Fibroblast of peridontal ligament (primary cell): ENCODE measurements at regions not wholly inside any gene's neighbourhood (a gene's known extent, or its start where the extent isn't known, plus 50 kb on each side); places are given as distances from the start of the nearest gene placed in this dataset.

Experiments used
- DNase-seq: peaks from one replicate; pipeline ENCODE4 v3.0.0-alpha.2; 2010; ENCODE audit errors: extremely low read depth

DNA sequence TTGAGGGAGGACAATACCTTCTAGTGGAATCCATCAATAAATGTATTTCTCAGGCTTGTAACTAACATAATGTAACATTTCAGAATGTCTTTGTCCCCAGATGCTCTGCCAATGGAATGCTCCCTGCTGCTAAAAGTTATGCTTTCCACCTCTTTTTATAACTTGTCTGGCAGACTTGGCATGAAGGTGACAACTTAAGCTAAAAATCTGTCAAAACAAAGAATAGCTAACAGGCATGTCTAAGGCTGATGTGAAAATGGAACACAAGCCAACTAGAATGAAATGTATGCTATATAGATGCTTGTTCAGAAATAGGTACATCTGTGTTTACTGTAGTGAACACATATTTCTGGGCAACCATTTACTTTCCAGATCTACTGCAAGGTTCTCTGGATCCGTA lies 467.9 kb downstream of the MRPL39 start:
- DNase-seq: no peak

DNA sequence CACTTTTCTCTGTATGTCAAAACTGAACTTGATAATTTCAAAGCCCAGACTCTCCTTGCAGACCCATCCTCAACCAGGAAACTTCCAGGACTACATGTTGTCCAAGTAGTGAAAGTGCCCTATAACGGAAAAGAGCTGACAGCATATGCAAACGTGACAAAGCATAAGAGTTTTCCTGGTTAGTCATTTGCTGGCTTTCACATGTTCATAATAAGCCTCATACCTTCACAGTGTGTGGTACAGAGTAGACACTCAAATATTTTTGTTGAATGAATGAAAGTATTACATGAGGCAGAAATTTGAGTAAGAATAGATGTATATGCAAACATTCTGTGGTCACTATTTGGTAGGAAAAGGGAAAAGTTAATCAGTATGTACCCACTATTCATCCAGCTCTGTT lies 473.3 kb downstream of the MRPL39 start:
- no peak for DNase-seq

DNA sequence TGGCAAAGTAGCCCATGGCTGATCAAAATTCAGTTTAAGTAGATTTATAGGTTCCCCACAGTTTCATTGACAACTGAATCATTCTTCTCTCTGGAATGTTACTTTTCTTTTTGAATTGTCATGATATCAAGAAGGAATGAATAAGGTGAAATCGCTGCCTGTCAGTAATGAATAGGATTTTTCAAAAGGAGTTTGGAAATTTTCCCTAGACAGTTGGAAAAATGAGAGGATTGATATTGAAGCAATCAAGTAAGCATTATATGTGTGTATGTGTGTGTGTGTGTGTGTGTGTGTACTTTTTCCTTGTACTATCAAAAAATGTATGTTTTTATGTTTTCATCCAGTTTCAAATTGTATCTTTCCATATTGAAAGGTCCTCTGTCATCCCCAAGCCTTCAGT lies 479.5 kb downstream of the MRPL39 start:
- no peak for DNase-seq

DNA sequence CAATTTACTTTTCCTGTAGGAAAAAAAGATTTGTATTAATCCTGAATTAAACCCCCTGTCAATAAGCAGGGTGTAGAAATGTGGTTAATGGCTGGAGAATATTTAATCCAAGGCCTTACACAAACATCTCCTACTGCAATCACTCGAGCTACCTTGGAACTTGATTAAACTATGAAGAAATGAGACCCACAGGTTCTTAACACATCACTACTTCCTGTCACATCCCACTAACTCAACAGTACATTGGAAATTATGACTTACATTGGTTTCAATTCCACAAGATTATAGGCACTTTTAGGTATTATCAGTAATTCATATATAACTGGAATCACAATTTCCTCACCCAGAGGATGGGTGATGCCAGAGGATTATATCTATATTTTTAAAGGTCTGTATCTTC lies 480.3 kb downstream of the MRPL39 start:
- no peak for DNase-seq

DNA sequence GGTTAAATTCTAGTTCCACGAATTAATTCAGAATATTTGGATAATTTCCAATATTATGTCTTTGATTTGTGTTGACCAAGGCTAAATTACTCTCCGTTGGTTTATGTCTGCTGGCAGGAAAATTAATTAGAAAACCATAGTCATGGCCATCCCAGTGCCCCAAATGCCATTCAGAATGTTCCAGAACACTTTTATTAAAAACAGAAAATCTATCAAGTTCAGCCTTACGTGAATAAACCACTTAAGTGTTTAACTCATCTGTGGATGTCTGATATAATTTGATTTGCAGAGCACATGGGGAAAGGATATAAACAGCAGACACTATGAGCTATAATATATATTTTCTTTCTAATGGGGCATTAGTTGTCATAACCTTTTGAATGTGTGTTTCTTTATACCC lies 480.7 kb downstream of the MRPL39 start:
- DNase-seq: no peak

DNA sequence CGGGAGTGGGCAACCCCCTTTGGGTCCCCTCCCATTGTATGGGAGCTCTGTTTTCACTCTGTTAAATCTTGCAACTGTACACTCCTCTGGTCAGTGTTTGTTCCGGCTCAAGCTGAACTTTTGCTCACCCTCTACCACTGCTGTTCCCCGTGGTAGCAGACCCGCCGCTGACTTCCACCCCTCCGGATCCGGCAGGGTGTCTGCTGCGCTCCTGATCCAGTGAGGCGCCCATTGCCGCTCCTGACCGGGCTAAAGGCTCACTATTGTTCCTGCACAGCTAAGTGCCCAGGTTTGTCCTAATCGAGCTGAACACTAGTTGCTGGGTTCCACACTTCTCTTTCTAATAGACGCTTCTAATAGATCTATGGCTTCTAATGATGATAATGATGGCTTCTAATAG lies 488.6 kb downstream of the MRPL39 start:
- DNase-seq: no peak

DNA sequence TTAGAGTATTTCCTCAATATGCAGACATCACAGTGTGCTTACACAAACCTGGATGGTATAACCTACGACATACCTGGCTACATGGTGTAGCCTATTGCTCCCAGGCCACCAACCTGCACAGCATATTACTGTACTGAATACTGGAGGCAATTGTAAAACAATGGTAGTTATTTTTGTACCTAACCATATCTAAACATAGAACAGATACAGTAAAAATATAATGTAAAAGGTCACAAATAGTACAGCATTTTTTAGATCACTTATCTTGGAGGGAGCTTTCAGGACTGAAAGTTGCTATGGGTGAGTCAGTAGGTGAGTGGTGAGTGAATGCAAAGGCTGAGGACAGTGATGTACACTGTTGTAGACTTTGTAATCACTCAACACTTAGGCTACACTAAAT lies 492.3 kb downstream of the MRPL39 start:
- DNase-seq: no peak

GRCh38 chr21:25107708-25108107 lies 499.6 kb downstream of the MRPL39 start:
- peak; percentile 58 for DNase-seq

DNA sequence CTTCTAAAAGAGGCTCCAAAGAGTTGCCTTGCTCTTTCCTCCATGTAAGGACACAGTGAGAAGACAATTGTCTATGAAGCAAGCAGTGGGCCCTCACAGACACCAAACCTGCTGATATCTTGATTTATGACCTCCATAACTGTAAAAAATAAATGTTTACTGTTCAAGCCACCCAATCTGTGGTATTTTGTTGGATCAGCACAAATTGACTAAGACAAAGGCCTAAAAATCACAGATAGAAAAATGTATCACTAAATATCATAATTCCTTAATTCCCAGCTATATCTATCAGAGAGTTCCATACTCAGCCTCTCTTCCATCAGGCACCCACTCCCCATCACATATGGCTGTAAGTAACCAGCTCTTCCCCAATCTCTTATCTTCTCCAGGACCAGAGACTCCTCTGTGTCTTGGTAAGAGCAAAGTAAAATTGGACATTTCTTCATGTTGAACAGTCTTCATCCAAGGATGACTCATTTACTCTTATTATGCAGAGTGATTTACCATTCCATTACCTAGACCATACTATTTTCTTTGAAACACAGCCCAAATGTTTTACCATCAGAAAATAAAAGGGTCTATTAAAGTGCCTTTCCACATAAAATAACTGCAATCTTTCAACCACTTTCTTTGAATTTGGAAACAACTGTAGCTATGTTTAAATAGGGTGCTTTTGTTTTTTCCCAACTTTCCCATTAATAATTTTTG lies 503.6 kb downstream of the MRPL39 start:
- no peak for DNase-seq

DNA sequence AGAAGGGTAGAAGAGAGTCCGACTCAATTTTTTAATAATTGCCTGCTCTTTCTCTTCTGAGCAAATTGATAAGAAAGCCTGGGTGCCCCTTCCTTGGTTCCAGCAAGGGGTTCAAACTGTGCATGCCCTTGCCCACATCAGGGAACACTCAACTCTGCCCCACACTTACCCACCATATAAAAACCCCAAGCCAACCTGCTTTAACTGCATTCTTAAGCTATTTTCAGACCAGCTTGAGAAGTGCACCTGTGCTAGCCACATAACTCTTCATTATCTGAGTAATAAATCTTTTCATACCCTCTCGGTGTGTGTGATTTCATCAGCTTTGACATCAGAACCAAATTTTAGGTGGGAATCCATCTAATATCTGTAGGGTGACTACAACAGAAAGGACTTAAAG lies 509.6 kb downstream of the MRPL39 start:
- no peak for DNase-seq

DNA sequence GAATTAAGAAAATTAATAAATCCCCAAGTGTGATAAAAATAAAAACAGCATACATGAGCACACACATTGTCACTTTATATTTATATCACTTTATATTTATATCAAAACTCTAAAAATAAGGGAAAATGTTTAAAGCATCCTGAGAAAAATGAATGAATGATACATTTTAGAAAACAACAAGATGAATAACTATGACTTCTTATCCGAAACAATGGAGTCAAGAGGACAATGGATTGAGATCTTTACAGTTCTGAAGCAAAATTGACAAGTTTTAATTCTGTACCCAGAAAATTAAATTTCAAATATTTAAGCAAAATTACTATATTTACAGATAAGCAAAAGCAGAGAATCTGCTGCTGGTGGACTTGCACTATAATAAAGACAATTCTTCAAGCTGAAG lies 512.6 kb downstream of the MRPL39 start:
- no peak for DNase-seq

GRCh38 chr21:25092441-25093011 lies 514.8 kb downstream of the MRPL39 start:
- no peak for DNase-seq

DNA sequence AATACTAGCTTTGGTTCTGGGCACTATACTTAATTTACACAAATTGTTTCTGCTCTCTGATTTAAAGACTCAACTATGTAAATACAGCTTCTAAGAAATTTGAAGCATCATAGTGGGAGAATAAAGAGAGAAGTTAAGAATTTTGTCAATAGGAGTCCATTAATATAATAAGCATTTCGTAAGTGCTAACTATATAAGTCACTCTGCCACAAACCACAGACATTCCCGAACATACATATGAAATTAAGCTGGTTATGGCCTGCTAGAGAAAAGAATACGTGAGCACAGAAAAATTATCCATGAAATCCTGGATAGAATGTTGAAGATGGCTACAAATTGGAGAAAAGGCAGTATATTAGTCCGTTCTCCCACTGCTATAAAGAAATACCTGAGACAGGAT lies 526.2 kb downstream of the MRPL39 start:
- no peak for DNase-seq

DNA sequence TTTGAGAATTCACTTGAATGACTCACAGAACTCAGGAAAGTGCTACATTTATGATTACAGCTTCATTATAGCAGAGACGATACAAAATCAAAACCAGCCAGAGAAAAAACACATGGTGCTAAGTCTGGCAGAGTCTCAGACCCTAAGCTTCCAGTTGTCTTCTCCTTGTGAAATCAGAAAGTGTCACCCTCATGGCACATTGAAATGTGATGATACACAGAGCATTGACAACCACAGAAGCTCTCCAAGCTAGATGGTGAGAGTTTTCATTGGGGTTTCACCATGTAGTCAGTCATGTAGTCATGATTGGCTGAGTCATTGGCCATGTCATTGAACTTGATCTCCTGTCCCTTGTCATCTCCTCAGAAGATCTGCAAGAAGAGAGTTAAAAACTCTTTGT lies 526.6 kb downstream of the MRPL39 start:
- no peak for DNase-seq

GRCh38 chr21:25080141-25080540 lies 527.1 kb downstream of the MRPL39 start:
- DNase-seq: peak; percentile 2

DNA sequence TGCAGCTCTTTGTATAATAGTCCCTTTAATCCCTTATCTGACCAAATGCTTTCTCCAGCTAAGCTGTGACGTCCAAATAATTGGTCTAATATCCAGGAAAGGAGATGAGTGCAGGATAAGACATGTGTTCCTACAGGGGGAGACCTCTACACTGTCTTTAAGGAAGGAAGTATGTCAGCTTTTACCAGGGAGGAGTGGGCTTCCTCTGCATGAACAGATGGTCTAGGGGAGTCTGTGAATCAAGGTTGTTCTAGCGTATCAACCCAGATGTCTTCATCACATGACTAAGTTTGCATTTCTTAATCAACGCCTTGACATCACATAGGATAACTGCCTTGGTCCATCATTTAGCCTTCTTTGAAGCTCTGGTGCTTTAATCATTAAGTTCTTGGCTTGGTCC lies 528.2 kb downstream of the MRPL39 start:
- DNase-seq: no peak

- DNase-seq: no peak
These were observed 545.2 kb downstream of the MRPL39 start for GRCh38 chr21:25062061-25062460.

DNA sequence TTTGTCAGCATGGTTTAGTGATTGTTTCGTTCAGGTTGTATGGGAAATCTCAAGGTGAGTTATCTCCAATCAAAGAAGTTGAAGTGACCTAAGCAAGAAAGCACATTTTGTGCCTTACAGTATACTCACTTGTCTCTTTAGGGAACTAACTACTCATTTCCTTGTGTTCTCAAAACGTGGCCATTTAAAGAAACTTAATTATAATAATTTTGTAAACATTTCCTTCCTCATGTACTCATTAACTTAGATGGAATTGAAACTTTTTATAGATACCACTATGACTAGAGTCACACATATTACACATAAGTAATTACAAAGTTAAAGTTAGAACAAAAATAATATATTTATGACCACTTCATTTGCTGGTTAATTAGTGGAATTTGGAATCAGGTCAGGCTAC lies 552.6 kb downstream of the MRPL39 start:
- no peak for DNase-seq

GRCh38 chr21:25039461-25040380 lies 567.6 kb downstream of the MRPL39 start:
- DNase-seq: no peak

DNA sequence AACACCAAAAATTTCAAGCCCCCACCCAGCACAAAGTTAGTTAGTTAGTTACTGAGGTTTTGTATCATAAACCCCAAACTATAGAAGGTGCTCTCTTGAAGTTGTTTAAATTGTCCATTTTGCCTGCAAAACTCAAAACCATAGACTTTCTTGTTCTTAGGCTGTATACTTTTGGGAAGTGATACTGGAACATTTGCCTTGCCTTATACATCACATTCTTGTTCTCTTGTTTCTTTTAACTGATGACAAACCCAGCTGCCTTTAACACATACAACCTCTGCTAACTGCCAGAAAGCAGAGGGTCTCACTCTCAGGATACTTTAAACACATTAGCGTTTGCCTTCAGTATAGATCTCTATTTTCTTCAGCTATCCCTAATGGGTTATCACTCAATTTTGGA lies 570.5 kb downstream of the MRPL39 start:
- DNase-seq: no peak

- no peak for DNase-seq
These were observed 575.5 kb downstream of the MRPL39 start for GRCh38 chr21:25031750-25032149.

- no peak for DNase-seq
These were observed 577.7 kb downstream of the MRPL39 start for GRCh38 chr21:25029580-25029979.

- DNase-seq: no peak
These were observed 581.7 kb downstream of the MRPL39 start for GRCh38 chr21:25025596-25025995.
